ENCODE measurements at regions not wholly inside any gene's neighbourhood (a gene's known extent, or its start where the extent isn't known, plus 50 kb on each side); places are given as distances from the start of the nearest gene placed in this dataset.

DNA sequence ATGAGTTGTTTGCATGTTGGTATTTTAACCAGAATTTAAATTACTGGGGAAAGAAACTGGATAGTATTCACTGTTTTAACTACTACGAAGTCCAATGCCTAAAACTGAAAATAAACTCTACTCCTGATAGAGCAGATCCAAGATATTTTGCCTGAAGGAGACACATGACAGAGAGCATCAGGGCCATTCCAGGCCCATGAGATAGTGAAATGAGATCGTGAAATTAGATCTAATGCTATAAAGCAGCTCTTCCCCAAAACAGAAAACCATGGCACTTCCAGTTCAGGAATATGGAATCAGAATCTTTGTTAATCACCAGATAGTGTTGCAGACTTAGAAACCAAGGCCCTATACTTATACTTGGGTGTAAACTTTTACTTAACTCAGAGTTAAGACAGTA lies 124.3 kb upstream of the CACNA2D1 start:
- Histone ChIP-seq H3K4me3 (no peak overlapping the region), H3K36me3 (no peaks in the 10 kb centered on the region), H3K4me1 (ENCODE audit: low read depth) (no peaks in the 10 kb centered on the region), H3K27me3 (no peaks in the 10 kb centered on the region), H3K9me3 (ENCODE audit: low read depth) (no peaks in the 10 kb centered on the region), H3K27ac (no peak overlapping the region)
- no peak for DNase-seq (ENCODE audit: low read depth in 1 of 2, low spot score in 1 of 2)
- TF ChIP-seq, protein P1, sequence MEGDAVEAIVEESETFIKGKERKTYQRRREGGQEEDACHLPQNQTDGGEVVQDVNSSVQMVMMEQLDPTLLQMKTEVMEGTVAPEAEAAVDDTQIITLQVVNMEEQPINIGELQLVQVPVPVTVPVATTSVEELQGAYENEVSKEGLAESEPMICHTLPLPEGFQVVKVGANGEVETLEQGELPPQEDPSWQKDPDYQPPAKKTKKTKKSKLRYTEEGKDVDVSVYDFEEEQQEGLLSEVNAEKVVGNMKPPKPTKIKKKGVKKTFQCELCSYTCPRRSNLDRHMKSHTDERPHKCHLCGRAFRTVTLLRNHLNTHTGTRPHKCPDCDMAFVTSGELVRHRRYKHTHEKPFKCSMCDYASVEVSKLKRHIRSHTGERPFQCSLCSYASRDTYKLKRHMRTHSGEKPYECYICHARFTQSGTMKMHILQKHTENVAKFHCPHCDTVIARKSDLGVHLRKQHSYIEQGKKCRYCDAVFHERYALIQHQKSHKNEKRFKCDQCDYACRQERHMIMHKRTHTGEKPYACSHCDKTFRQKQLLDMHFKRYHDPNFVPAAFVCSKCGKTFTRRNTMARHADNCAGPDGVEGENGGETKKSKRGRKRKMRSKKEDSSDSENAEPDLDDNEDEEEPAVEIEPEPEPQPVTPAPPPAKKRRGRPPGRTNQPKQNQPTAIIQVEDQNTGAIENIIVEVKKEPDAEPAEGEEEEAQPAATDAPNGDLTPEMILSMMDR (IDR thresholded peaks at IDR 0.05; ENCODE audit: low read depth, low read length): no peak

DNA sequence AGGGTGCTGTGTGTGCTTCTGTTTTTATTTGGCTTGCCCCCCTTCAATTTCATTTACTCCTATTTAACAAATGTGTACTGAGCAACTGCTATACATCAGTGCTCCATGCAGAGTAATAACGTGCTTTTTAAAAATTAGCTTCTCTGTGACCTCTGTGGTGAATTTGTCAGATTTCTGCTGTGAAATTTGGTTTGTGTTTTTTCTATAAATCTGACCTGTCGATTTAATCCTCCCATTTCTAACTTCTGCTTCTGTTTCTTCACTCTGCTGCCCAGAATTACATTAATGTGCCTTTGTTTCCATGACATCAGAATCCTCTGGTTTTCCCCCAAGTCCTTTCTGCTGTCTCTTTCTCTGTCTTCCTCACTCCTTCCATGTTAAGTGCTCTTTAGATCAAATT lies 123.8 kb upstream of the CACNA2D1 start:
- TF ChIP-seq, protein P1 (IDR thresholded peaks at IDR 0.05; ENCODE audit: low read depth, low read length): no peak
- no peak for DNase-seq (ENCODE audit: low read depth in 1 of 2, low spot score in 1 of 2)
- H3K27ac ChIP-seq: no peak overlapping the region

DNA sequence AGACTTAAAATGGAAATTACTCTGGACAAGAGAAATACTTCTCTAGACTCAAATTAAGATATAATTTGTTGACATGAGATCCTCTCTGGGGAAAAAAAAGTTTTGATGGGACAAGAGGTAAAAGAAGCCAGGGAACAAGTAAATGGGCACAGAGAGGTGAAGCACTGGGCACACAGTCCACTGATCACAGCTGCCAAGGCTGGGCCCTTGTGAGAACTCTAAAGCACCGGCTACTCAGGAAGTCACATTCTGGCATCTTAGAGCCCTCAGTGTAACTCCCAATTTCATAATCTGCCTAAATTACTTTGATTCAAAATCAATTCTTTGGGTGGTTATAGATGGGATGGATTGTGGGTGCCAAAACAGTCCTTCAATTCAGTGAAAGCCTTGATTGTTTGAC lies 123.2 kb upstream of the CACNA2D1 start:
- Histone ChIP-seq H3K36me3 (no peaks in the 10 kb centered on the region), H3K4me3 (no peak overlapping the region), H3K27ac (no peak overlapping the region), H3K4me1 (ENCODE audit: low read depth) (no peaks in the 10 kb centered on the region), H3K9me3 (ENCODE audit: low read depth) (no peaks in the 10 kb centered on the region), H3K27me3 (no peaks in the 10 kb centered on the region)
- TF ChIP-seq, protein P1 (IDR thresholded peaks at IDR 0.05; ENCODE audit: low read depth, low read length): no peak
- no peak for DNase-seq (ENCODE audit: low read depth in 1 of 2, low spot score in 1 of 2)

More for the DNA sequence above, 123.8 kb upstream of the CACNA2D1 start:
- H3K27me3 ChIP-seq: no peaks in the 10 kb centered on the region
- no peaks in the 10 kb centered on the region for H3K4me1 ChIP-seq (ENCODE audit: low read depth)
- no peaks in the 10 kb centered on the region for H3K36me3 ChIP-seq
- no peak overlapping the region for H3K4me3 ChIP-seq
- H3K9me3 ChIP-seq (ENCODE audit: low read depth): no peaks in the 10 kb centered on the region

DNA sequence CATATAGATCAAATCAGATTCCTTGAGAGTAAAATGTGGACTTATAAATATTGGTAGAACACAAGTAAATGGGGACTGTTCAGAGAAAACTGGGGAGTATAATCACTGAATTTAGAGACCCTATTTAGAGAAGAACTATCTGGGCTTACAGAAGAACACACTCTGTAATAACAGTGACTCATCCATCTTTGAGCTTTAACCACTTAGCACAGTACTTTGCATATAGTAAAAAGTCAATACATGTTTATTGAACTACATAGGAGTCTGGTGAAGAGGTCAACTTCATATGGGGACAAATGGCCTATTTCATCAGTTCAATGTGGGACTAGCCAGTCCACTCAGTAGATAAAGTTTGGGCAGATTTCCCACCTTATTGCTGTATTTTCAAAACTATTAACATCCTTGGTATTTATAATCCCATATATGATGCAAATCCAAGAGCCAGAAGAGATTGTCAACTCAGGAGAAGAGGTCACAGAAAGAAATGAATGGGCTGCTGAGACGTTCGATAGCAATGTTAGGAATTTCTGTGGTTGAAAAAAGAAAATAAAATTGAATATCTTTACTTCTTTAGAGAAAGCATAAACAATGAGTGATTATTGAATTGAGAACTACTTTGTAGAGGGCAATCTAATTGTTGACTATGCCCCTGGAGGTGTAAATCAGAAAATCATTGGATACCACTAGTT lies 119.3 kb upstream of the CACNA2D1 start:
- Histone ChIP-seq H3K4me3 (no peak overlapping the region), H3K4me1 (ENCODE audit: low read depth) (no peaks in the 10 kb centered on the region), H3K36me3 (no peaks in the 10 kb centered on the region), H3K27ac (no peak overlapping the region), H3K27me3 (no peaks in the 10 kb centered on the region), H3K9me3 (ENCODE audit: low read depth) (no peaks in the 10 kb centered on the region)
- TF ChIP-seq, protein P1 (IDR thresholded peaks at IDR 0.05; ENCODE audit: low read depth, low read length): no peak
- peak in 1 of 2 donors; percentile 65 for DNase-seq (ENCODE audit: low read depth in 1 of 2, low spot score in 1 of 2)

DNA sequence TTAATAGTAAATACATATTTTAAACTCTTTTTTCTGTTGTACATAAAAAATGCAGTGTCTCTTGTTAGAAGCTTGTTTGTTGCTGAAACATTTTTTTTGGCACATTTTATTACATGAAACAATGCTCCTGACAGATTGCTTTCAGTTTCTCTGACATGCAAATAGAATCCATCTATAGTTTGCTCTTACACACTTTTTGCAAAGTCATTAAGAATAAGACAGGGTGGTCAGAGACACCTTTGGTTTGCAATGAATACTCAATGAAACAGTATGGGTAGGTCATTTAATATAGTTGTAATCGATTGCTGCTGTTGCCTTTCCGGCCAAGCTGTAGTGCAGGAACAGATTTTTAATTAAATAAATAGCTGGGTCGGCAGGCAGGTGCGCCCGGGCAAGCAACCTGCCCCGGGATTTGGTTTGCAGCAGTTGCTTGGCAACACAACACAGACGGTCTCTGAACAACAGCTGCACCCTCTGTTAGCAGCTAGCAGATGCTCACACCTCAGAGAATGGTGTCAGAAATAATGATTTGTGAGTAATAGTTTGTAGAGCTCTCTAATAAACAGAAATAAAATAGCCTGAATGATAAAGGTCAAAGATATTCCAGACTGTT lies 115.7 kb upstream of the CACNA2D1 start:
- Histone ChIP-seq H3K9me3 (ENCODE audit: low read depth) (no peaks in the 10 kb centered on the region), H3K27ac (no peak overlapping the region), H3K4me3 (no peak overlapping the region), H3K36me3 (no peaks in the 10 kb centered on the region), H3K27me3 (no peaks in the 10 kb centered on the region), H3K4me1 (ENCODE audit: low read depth) (no peaks in the 10 kb centered on the region)
- DNase-seq (ENCODE audit: low read depth in 1 of 2, low spot score in 1 of 2): peak in 1 of 2 donors; percentile 5
- TF ChIP-seq, protein P1 (IDR thresholded peaks at IDR 0.05; ENCODE audit: low read depth, low read length): no peak

Measured in cardiac muscle cell (in vitro differentiated cells and primary cell).